ENCODE measurements at regions not wholly inside any gene's neighbourhood (a gene's known extent, or its start where the extent isn't known, plus 50 kb on each side); places are given as distances from the start of the nearest gene placed in this dataset.
"Not testable (repeated sequence)": the region's sequence is repeated elsewhere in the genome, so short reads cannot be mapped to it uniquely, and the experiment has no call there.

DNA sequence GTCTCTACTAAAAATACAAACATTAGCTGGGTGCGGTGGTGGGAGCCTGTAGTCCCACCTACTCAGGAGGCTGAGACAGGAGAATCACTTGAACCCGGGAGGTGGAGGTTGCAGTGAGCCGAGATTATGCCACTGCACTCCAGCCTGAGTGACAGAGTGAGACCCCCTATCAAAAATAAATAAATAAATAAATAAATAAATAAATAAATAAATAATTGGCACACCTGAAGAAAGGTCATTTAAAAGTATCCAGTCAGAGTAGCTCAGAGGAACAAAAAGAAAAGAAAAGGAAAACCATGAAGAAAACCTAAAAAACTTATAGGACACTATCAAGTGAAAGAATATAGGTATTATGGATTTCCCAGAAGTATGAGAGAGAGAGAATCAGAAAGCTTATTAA lies 330.1 kb upstream of the AR start:
- DNase-seq (ENCODE audit: low spot score in 2 of 2); ATAC-seq (replicated peaks; ENCODE audit: extremely low read depth, poor library complexity, severe bottlenecking); H3K4me1 Mint-ChIP-seq; H3K27me3 Mint-ChIP-seq; H3K36me3 Mint-ChIP-seq (ENCODE audit: insufficient read depth); H3K9me3 Mint-ChIP-seq; H3K4me3 Mint-ChIP-seq; H3K27ac Mint-ChIP-seq (ENCODE audit: low read depth): not testable (repeated sequence)

DNA sequence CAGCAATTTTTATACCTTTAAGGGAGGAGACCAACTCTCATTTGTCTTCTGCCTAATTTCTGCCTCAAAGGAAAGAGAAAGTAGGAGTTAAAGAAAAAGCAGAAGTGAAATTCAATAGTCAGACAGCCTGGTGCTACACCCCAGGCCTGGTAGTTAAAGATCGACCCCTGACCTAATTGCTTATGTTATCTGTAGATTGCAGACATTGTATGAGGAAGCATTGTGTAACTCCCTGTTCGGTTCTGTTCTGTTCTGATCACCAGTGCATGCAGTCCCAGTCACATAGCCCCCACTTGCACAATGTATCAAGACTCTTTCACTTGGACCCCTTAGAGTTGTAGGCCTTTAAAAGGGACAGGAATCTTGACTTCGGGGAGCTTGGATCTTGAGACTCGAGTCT lies 335.9 kb upstream of the AR start:
- H3K27me3 Mint-ChIP-seq = no peaks in the 10 kb centered on the region

DNA sequence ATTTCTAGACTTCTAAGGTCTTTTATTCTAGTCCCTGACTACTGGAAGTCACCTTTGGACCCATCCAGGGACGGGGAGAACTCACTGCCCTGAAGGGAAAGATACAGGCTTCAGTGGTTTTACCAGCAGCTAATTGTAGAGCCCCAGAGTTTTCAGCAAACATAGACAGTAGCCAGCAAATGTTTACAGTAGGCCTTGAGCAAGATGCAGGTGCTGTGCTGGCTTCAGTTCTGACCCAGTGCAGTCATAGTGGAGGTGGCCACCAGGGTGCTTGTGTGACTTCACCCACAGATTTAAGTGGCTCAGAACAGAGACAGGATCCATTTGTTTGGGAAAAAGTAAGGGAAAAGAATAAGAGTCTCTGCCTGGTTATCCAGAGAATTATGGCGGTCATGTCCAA lies 384.4 kb upstream of the AR start:
- ATAC-seq (replicated peaks; ENCODE audit: extremely low read depth, poor library complexity, severe bottlenecking) = no peak
- Mint-ChIP-seq H3K4me3 (no peak overlapping the region), H3K27ac (ENCODE audit: low read depth) (no peak overlapping the region), H3K36me3 (ENCODE audit: insufficient read depth) (no peaks in the 10 kb centered on the region), H3K9me3 (no peaks in the 10 kb centered on the region), H3K27me3 (no peaks in the 10 kb centered on the region), H3K4me1 (no peaks in the 10 kb centered on the region)
- DNase-seq (ENCODE audit: low spot score in 2 of 2) = no peak

More for the DNA sequence above, 335.9 kb upstream of the AR start:
- DNase-seq (ENCODE audit: low spot score in 2 of 2) (no peak), ATAC-seq (replicated peaks; ENCODE audit: extremely low read depth, poor library complexity, severe bottlenecking) (no peak)
- Mint-ChIP-seq H3K9me3 (no peaks in the 10 kb centered on the region), H3K36me3 (ENCODE audit: insufficient read depth) (no peaks in the 10 kb centered on the region), H3K27ac (ENCODE audit: low read depth) (no peak overlapping the region), H3K4me1 (no peaks in the 10 kb centered on the region), H3K4me3 (no peak overlapping the region)

DNA sequence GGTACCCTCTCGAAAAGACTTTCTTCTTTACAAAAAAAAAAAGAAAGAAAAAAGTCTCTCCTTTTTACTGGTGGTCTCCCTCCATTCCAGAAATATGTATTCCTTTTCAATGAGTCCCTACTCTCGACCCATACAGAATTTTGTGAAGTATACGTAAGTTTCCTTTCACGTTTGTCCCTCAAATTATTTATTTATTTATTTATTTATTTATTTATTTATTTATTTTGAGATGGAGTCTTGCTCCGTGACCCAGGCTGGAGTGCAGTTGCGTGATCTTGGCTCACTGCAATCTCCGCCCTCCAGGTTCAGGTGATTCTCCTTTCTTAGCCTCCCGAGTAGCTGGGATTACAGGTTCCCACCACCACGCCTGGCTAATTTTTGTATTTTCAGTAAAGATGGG lies 429.2 kb upstream of the AR start:
- H3K36me3 Mint-ChIP-seq (ENCODE audit: insufficient read depth) = no peaks in the 10 kb centered on the region
- H3K9me3 Mint-ChIP-seq = peaks cover 11% of the 10 kb centered on the region
- H3K4me1 Mint-ChIP-seq = no peaks in the 10 kb centered on the region
- no peak for ATAC-seq (replicated peaks; ENCODE audit: extremely low read depth, poor library complexity, severe bottlenecking)
- no peak overlapping the region for H3K27ac Mint-ChIP-seq (ENCODE audit: low read depth)
- no peak overlapping the region for H3K4me3 Mint-ChIP-seq
- DNase-seq (ENCODE audit: low spot score in 2 of 2) = no peak
- no peaks in the 10 kb centered on the region for H3K27me3 Mint-ChIP-seq

DNA sequence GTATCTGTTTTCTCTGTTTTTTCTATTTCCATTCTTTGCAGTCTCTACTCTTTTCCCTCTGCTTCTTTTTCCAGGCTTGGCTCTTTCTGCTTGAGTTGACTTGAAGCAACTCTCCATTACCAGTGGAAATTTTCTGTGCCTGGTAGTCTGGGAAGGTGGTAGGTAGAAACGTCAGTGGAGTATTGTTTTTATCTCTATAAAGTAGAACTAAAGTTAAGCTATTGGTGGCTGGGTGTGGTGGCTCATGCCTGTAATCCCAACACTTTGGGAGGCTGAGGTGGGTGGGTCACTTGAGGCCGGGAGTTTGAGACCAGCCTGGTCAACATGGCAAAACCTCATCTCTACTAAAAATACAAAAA lies 438.1 kb upstream of the AR start:
- no peak for ATAC-seq (replicated peaks; ENCODE audit: extremely low read depth, poor library complexity, severe bottlenecking)
- no peak overlapping the region for H3K27ac Mint-ChIP-seq (ENCODE audit: low read depth)
- no peak overlapping the region for H3K4me3 Mint-ChIP-seq

DNA sequence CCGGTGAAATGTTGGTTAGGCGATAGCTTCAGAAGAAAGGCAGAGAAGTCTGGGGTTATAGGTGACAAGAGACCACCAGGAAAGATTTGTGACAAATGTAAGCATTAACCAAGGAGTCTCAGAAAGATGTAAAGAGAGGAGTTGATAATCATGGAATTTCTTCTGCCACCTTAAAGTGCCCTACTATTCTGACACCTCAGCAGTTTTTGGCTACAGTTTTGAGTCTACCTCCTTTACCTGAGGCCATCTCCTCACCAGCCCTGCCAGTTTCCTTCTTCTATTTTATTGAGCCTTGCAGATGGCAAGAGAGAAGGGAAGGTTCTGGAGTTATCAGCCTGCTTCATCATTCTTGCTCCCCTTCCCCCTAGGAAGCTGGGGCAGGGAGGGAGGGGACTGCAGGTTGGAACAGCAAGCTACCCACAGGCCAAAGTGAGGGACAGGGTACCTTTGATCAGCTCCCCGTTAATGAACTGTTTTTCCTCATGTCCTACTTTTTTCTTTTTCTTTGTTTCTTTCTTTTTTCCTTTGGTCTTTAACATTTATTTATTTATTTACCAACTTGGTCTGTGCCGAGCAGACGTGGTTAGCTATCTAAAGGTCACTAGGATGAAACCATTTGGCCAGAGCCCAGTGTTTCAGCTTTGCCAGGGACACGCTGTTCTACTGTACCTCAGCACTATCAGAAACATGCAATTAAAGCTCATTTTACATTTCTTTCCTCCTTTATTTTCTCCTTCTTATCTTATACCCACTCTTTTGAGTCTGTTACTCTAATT lies 438.7 kb upstream of the AR start:
- DNase-seq (ENCODE audit: low spot score in 2 of 2) (no peak), ATAC-seq (replicated peaks; ENCODE audit: extremely low read depth, poor library complexity, severe bottlenecking) (no peak)
- H3K4me3 Mint-ChIP-seq = no peak overlapping the region

More for the DNA sequence above, 438.1 kb upstream of the AR start:
- Mint-ChIP-seq H3K4me1 (no peaks in the 10 kb centered on the region), H3K36me3 (ENCODE audit: insufficient read depth) (no peaks in the 10 kb centered on the region), H3K27me3 (no peaks in the 10 kb centered on the region), H3K9me3 (peaks cover 11% of the 10 kb centered on the region)
- no peak for DNase-seq (ENCODE audit: low spot score in 2 of 2)

DNA sequence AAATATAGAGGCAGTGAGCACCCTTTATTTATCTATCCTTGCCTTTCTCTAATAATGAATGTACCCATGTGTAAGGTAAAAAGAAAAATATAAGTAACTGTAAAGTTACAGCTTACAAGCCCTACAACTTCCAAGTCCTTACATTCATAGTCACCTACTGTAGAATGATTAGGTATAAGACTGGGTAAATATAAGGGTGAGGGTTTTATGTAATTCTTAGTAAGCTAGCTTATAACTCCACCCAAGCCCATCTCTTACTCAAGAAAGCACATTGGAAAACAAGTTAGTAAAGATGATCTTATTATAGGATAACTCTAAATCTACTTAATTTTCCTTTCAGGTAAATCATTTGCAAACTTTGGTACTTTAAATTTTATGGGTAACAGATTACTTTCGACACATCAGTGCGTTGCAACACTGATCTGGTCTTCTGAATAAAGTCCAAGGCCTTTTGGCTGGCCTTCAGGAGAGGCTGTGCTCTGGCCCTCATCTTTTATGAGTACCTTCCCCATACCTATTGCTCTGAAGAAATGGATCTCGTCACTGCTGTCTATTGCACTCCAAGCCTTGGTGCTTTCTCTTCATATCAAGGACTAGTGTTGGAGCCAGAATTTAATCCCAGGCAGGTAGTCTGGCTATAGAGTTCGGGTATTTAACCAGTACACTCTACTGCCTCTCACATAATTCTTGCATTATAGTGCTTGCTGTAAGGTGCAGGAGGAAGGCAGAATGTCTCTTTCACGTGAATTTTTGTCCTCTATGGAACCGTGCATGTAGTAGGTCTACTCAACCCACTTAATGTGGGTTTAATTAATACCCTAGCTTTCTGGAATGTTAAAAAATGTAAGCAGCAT lies 443.6 kb upstream of the AR start:
- DNase-seq (ENCODE audit: low spot score in 2 of 2) (no peak), ATAC-seq (replicated peaks; ENCODE audit: extremely low read depth, poor library complexity, severe bottlenecking) (no peak)
- no peak overlapping the region for H3K27ac Mint-ChIP-seq (ENCODE audit: low read depth)
- no peaks in the 10 kb centered on the region for H3K36me3 Mint-ChIP-seq (ENCODE audit: insufficient read depth)
- no peak overlapping the region for H3K4me3 Mint-ChIP-seq
- peaks cover 6% of the 10 kb centered on the region for H3K9me3 Mint-ChIP-seq
- no peaks in the 10 kb centered on the region for H3K4me1 Mint-ChIP-seq
- H3K27me3 Mint-ChIP-seq = no peaks in the 10 kb centered on the region

More for the DNA sequence above, 438.7 kb upstream of the AR start:
- H3K27ac Mint-ChIP-seq (ENCODE audit: low read depth) = no peak overlapping the region
- no peaks in the 10 kb centered on the region for H3K36me3 Mint-ChIP-seq (ENCODE audit: insufficient read depth)
- no peaks in the 10 kb centered on the region for H3K27me3 Mint-ChIP-seq
- peaks cover 11% of the 10 kb centered on the region for H3K9me3 Mint-ChIP-seq
- no peaks in the 10 kb centered on the region for H3K4me1 Mint-ChIP-seq

DNA sequence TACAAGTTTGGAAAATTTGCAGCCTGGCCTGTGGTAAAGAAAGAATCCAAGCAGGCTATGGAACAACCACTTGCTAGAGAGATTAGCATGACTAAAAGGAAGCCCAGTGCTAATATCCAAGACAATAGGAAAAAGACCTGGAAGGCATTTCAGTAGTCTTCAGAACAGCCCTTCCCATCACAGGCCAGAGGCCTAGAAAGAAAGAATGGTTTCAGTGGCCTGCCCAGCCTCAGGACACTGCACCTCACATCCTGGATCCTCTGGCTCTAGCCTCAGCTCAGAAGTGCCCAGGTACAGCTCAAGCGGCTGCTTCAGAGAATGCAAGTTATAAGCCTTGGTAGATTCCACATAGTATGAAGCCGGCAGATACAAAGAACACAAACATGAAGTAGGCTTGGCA lies 449.8 kb upstream of the AR start:
- no peaks in the 10 kb centered on the region for H3K36me3 Mint-ChIP-seq (ENCODE audit: insufficient read depth)
- H3K9me3 Mint-ChIP-seq = no peaks in the 10 kb centered on the region
- ATAC-seq (replicated peaks; ENCODE audit: extremely low read depth, poor library complexity, severe bottlenecking) (no peak), DNase-seq (ENCODE audit: low spot score in 2 of 2) (no peak)
- no peak overlapping the region for H3K4me3 Mint-ChIP-seq
- no peaks in the 10 kb centered on the region for H3K4me1 Mint-ChIP-seq
- no peaks in the 10 kb centered on the region for H3K27me3 Mint-ChIP-seq
- no peak overlapping the region for H3K27ac Mint-ChIP-seq (ENCODE audit: low read depth)

DNA sequence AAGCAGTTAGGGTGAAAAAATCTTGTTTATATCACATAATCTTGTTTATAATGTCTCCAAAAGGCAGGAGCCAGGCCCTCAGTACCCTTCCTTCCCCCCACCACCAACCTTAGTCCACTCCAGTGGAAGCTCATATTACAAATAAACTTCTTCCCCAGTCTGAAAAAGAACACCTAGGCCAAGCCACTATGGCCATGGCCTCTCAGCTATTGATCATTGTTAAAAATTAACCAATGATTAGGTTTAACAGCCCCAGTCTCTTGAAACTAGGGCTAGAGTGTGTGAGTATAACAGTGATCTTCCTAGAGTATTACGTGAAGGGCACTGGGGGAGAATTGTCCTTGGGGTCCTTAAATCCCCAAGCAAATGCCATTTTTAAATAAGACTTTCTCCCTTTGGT lies 411.9 kb upstream of the EDA2R start:
- Mint-ChIP-seq H3K27me3 (no peaks in the 10 kb centered on the region), H3K9me3 (peaks cover 6% of the 10 kb centered on the region)
- no peak for ATAC-seq (replicated peaks; ENCODE audit: extremely low read depth, poor library complexity, severe bottlenecking)

DNA sequence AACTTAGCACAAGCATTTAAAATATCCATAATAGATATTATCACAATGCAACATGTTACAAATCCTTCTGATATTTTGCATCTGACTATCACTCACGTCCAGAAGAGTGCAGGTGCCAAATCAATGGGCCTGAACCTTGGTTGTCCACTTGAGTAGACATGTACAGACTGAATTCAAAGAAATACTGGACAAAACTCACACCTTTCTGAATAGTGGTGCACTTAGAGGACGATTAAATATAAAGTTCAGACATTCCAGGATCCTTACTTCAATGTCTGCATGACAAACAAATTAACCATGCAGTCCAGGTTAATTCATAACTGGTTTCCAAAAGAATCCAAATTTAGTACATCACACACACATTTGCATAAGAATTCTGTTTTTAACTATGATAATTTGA lies 406.0 kb upstream of the EDA2R start:
- H3K4me3 Mint-ChIP-seq = no peak overlapping the region
- DNase-seq (ENCODE audit: low spot score in 2 of 2) = no peak
- ATAC-seq (replicated peaks; ENCODE audit: extremely low read depth, poor library complexity, severe bottlenecking) = no peak
- H3K36me3 Mint-ChIP-seq (ENCODE audit: insufficient read depth) = no peaks in the 10 kb centered on the region
- no peak overlapping the region for H3K27ac Mint-ChIP-seq (ENCODE audit: low read depth)
- H3K27me3 Mint-ChIP-seq = no peaks in the 10 kb centered on the region
- peaks cover 2% of the 10 kb centered on the region for H3K9me3 Mint-ChIP-seq
- H3K4me1 Mint-ChIP-seq = no peaks in the 10 kb centered on the region

More for the DNA sequence above, 411.9 kb upstream of the EDA2R start:
- H3K36me3 Mint-ChIP-seq (ENCODE audit: insufficient read depth) = no peaks in the 10 kb centered on the region
- no peak for DNase-seq (ENCODE audit: low spot score in 2 of 2)
- H3K4me3 Mint-ChIP-seq = no peak overlapping the region
- no peaks in the 10 kb centered on the region for H3K4me1 Mint-ChIP-seq
- H3K27ac Mint-ChIP-seq (ENCODE audit: low read depth) = no peak overlapping the region

DNA sequence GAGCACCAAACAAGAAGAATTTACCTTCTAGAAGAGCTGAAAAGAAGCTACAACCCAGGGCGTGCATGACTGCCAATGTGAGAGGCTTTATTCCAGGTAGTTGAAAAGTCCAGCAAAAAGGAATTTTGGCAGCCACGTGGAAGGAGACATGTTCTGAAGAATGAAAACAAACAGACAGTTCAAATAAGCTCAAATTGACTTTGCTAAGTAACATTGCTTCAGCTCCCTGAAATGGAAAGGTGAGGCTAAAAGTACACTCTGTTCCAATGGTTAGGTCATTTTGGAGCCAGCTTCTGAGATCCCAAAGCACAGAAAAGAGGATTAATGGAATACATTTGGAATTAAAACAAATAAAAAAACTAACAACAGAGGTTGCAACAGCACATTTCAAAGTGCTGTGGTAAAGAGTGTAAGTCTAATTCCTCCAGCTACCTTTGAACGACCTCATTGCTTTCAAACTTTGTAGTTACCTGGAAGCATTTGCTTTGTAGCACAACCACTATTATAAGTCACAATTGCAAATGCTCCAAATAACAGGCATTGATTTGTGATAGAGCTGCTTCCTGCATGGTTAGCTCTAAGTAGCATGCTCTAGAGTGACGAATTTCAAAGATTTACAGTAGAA lies 405.3 kb upstream of the EDA2R start:
- no peak overlapping the region for H3K4me3 Mint-ChIP-seq

DNA sequence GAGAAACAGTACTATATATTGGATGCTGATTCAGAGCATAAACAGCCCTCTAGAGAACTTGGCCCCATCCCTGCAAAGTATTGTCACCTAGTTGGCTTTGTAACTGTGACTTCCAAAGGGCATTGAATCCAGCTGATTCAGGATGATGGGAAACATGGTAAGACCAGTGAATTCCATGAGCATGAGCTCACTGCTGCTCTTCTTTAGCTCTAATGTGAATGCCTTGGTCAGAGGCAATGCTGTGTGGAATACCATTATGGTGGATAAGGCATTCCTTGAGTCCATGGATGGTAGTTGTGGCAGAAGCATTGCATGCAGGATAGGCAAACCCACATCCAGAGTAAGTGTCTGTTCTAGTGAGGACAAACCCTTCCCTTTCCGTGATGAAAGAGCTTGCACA lies 365.6 kb upstream of the EDA2R start:
- Mint-ChIP-seq H3K27ac (ENCODE audit: low read depth) (no peak overlapping the region), H3K27me3 (no peaks in the 10 kb centered on the region), H3K4me1 (no peaks in the 10 kb centered on the region), H3K36me3 (ENCODE audit: insufficient read depth) (peaks cover 4% of the 10 kb centered on the region), H3K9me3 (no peaks in the 10 kb centered on the region), H3K4me3 (no peak overlapping the region)
- DNase-seq (ENCODE audit: low spot score in 2 of 2) = no peak
- ATAC-seq (replicated peaks; ENCODE audit: extremely low read depth, poor library complexity, severe bottlenecking) = no peak

More for the DNA sequence above, 405.3 kb upstream of the EDA2R start:
- H3K27ac Mint-ChIP-seq (ENCODE audit: low read depth) = no peak overlapping the region
- H3K9me3 Mint-ChIP-seq = no peaks in the 10 kb centered on the region
- no peaks in the 10 kb centered on the region for H3K36me3 Mint-ChIP-seq (ENCODE audit: insufficient read depth)
- H3K27me3 Mint-ChIP-seq = no peaks in the 10 kb centered on the region
- DNase-seq (ENCODE audit: low spot score in 2 of 2) (no peak), ATAC-seq (replicated peaks; ENCODE audit: extremely low read depth, poor library complexity, severe bottlenecking) (no peak)
- no peaks in the 10 kb centered on the region for H3K4me1 Mint-ChIP-seq

DNA sequence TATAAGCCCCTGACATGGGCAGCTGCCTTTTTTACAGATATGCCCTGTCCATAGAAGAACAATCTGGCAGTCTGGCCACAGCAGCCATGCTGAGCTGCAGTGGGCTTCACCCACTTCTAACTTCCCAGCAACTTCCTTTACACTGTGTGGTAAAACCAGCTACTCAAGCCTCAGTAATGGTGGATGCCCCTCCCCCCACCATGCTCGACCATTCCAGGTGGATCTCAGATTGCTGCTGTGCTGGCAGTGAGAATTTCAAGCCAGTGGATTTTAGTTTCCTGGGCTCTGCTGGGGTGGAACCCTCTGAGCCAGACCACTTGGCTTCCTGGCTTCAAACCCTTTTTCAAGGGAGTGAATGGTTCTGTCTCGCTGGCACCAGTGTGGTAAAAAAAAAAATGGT lies 355.9 kb upstream of the EDA2R start:
- H3K27me3 Mint-ChIP-seq = no peaks in the 10 kb centered on the region
- H3K9me3 Mint-ChIP-seq = no peaks in the 10 kb centered on the region
- no peaks in the 10 kb centered on the region for H3K36me3 Mint-ChIP-seq (ENCODE audit: insufficient read depth)
- ATAC-seq (replicated peaks; ENCODE audit: extremely low read depth, poor library complexity, severe bottlenecking) (no peak), DNase-seq (ENCODE audit: low spot score in 2 of 2) (no peak)
- no peaks in the 10 kb centered on the region for H3K4me1 Mint-ChIP-seq
- no peak overlapping the region for H3K4me3 Mint-ChIP-seq
- no peak overlapping the region for H3K27ac Mint-ChIP-seq (ENCODE audit: low read depth)

All from central memory CD8-positive, alpha-beta T cell (primary cell).